ENCODE measurements at regions not wholly inside any gene's neighbourhood (a gene's known extent, or its start where the extent isn't known, plus 50 kb on each side); places are given as distances from the start of the nearest gene placed in this dataset.

DNA sequence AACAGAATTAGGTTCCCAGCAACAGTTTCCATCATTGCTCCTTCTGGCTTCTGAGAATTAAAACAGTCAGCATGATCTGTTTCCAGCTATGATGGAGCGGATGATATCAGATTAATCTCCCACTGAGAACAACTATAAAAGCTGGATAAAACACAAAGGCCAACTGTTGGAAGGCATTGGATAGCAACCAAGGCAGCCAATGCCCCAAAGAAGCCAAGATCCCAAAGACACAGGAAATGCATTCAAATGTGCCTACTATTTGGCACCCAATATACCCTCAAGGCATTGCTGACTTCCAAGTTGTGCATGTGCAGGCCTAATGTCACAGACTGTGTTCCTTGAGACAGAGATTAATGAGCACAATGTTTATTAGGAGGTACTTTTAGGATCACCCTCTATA is 259.3 kb downstream of the ARHGAP12 start:
- Histone ChIP-seq H3K4me1 (ENCODE audit: control insufficient read depth, insufficient read depth, low read length) (no peaks in the 10 kb centered on the region), H4K20me1 (ENCODE audit: insufficient read depth, low read length) (no peaks in the 10 kb centered on the region), H3K4me3 (ENCODE audit: insufficient read depth, low read depth, low read length) (no peak overlapping the region), H3K14ac (replicated peaks; ENCODE audit: low read depth, low read length) (no peak overlapping the region), H3K36me3 (ENCODE audit: control insufficient read depth, insufficient read depth, low read length) (no peaks in the 10 kb centered on the region), H2BK20ac (ENCODE audit: low read depth, low read length) (no peak overlapping the region), H2BK5ac (ENCODE audit: low read depth, low read length, poor library complexity, severe bottlenecking) (no peak overlapping the region), H2BK120ac (ENCODE audit: low read depth, low read length) (no peak overlapping the region), H3K9me1 (ENCODE audit: insufficient read depth, low read length) (no peaks in the 10 kb centered on the region), H2AFZ (replicated peaks; ENCODE audit: low read length, poor library complexity) (no peak overlapping the region), H4K91ac (ENCODE audit: insufficient read depth, low read depth, low read length) (no peak overlapping the region), H3K9ac (ENCODE audit: low read depth, low read length) (no peak overlapping the region), H3K23ac (ENCODE audit: low read depth, low read length) (no peak overlapping the region), H2BK15ac (ENCODE audit: low read depth, low read length) (no peak overlapping the region), H2AK5ac (ENCODE audit: low read depth, low read length) (no peak overlapping the region), H3K56ac (ENCODE audit: extremely low read depth, insufficient read depth, low read length) (no peak overlapping the region), H3K18ac (ENCODE audit: low read depth, low read length) (no peak overlapping the region), H3K27ac (ENCODE audit: insufficient read depth, low read length) (no peak overlapping the region), H3K4ac (ENCODE audit: low read depth, low read length) (no peak overlapping the region), H4K8ac (ENCODE audit: low read depth in 2 of 2, low read length in 2 of 2) (no peak overlapping the region), H3K27me3 (ENCODE audit: control insufficient read depth, insufficient read depth, low read length) (no peaks in the 10 kb centered on the region; the same call in 1 of the 2 replicates), H4K5ac (ENCODE audit: low read depth, low read length) (no peak overlapping the region), H2AK9ac (replicated peaks; ENCODE audit: low read depth, low read length, poor library complexity) (no peak overlapping the region), H3K4me2 (ENCODE audit: low read depth, low read length) (no peak overlapping the region), H3K9me3 (ENCODE audit: control insufficient read depth, insufficient read depth, low read length) (0 out of 2 replicates have a peak, but pooled peaks cover 3% of the 10 kb centered on the region), H3K79me1 (ENCODE audit: low read depth in 1 of 2, low read length in 2 of 2) (no peaks in the 10 kb centered on the region)
- ATAC-seq (ENCODE audit: low read depth) (no peak), DNase-seq (no peak)
- ChIA-PET POLR2A (ENCODE audit: unreplicated experiment) (no interaction called here), CTCF (no interaction called here)
- no CpG with 5 or more reads among the region's 1 CpG for WGBS, 2 experiments (ENCODE audit: extremely low coverage in 2 of 2, insufficient read length in 1 of 2)
- BruUV-seq (replicated peaks): no TSS peak
- TF ChIP-seq MXI1 (IDR thresholded peaks at IDR 0.05; ENCODE audit: borderline replicate concordance, low read depth, low read length) (no peak), USF2 (IDR thresholded peaks at IDR 0.05; ENCODE audit: low read depth, low read length) (no peak), RFX5 (IDR thresholded peaks at IDR 0.05; ENCODE audit: low read depth, low read length) (no peak), RCOR1 (IDR thresholded peaks at IDR 0.05; ENCODE audit: insufficient replicate concordance, low read length) (no peak), RAD21 (IDR thresholded peaks at IDR 0.05; ENCODE audit: low read length) (no peak), CHD1 (IDR thresholded peaks at IDR 0.05; ENCODE audit: low read depth, low read length) (no peak), MAZ (IDR thresholded peaks at IDR 0.05; ENCODE audit: borderline replicate concordance, low read depth, low read length) (no peak), POLR2A (IDR thresholded peaks at IDR 0.05; ENCODE audit: low read depth, low read length) (no peak), BHLHE40 (IDR thresholded peaks at IDR 0.05; ENCODE audit: low read depth, low read length) (no peak), NFE2L2 (IDR thresholded peaks at IDR 0.05; ENCODE audit: low read depth, low read length) (no peak), SMC3 (IDR thresholded peaks at IDR 0.05; ENCODE audit: low read depth, low read length) (no peak), FOS (IDR thresholded peaks at IDR 0.05; ENCODE audit: low read depth, low read length) (no peak), MAFK (IDR thresholded peaks at IDR 0.05; ENCODE audit: low read depth, low read length) (no peak), CEBPB (IDR thresholded peaks at IDR 0.05; ENCODE audit: low read depth, low read length) (no peak)
- TF ChIP-seq, protein P1, sequence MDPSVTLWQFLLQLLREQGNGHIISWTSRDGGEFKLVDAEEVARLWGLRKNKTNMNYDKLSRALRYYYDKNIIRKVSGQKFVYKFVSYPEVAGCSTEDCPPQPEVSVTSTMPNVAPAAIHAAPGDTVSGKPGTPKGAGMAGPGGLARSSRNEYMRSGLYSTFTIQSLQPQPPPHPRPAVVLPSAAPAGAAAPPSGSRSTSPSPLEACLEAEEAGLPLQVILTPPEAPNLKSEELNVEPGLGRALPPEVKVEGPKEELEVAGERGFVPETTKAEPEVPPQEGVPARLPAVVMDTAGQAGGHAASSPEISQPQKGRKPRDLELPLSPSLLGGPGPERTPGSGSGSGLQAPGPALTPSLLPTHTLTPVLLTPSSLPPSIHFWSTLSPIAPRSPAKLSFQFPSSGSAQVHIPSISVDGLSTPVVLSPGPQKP (IDR thresholded peaks at IDR 0.05; ENCODE audit: borderline replicate concordance, low read depth, low read length): no peak
- TF ChIP-seq, protein P2, sequence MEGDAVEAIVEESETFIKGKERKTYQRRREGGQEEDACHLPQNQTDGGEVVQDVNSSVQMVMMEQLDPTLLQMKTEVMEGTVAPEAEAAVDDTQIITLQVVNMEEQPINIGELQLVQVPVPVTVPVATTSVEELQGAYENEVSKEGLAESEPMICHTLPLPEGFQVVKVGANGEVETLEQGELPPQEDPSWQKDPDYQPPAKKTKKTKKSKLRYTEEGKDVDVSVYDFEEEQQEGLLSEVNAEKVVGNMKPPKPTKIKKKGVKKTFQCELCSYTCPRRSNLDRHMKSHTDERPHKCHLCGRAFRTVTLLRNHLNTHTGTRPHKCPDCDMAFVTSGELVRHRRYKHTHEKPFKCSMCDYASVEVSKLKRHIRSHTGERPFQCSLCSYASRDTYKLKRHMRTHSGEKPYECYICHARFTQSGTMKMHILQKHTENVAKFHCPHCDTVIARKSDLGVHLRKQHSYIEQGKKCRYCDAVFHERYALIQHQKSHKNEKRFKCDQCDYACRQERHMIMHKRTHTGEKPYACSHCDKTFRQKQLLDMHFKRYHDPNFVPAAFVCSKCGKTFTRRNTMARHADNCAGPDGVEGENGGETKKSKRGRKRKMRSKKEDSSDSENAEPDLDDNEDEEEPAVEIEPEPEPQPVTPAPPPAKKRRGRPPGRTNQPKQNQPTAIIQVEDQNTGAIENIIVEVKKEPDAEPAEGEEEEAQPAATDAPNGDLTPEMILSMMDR (conservative IDR thresholded peaks at IDR 0.05; ENCODE audit: low read depth, low read length): no peak
- dilution Hi-C loops (cut with HindIII; ENCODE audit: low sequenced_read_pairs, unreplicated experiment) (no loop called here), in situ Hi-C loops (cut with MboI; ENCODE audit: low sequenced_read_pairs) (no loop called here), intact Hi-C loops (cut with micrococcal nuclease) (no loop called here)
